Testis (tissue), 2 donors: ENCODE measurements at regions not wholly inside any gene's neighbourhood (a gene's known extent, or its start where the extent isn't known, plus 50 kb on each side); places are given as distances from the start of the nearest gene placed in this dataset.

Experiments used
- CTCF ChIP-seq, 3 experiments: fragments of 450-650 bp in 2 of 3; fragments of 200-600 bp in 1 of 3; sonication (generic) in 1 of 3; IDR thresholded peaks; one replicate each; pipeline ENCODE4 v1.5.1; 2016 to 2019; ENCODE audit warnings: antibody characterized with exemption in 3 of 3, mild to moderate bottlenecking in 2 of 3, moderate library complexity in 1 of 3
- POLR2A ChIP-seq: fragments of 450-650 bp; IDR thresholded peaks from one replicate; pipeline ENCODE4 v1.6.1; 2017; ENCODE audit warnings: antibody characterized with exemption, mild to moderate bottlenecking, moderate library complexity

DNA sequence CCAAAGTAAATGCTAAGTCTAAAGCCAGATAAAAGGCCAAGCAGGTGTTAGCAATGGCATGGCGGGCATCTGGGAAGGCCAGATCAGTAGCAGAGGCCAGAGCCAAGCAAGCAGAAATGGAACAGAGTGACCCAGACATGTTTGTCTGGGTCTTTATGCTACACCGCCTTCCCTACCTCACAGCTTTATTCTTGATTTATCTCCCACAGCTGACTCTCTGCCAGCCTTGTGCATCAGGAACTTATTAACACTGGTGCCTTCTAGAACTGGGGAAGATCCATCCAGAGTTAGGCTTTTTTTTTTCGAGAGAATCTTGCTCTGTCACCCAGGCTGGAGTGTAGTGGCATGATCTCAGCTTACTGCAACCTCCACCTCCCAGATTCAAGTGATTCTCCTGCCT, 112.5 kb upstream of the SLC44A1 start:
- TF ChIP-seq CTCF (IDR thresholded peaks at IDR 0.05) (no peak), POLR2A (no peak)
